GM18505 (cell line): ENCODE measurements at regions not wholly inside any gene's neighbourhood (a gene's known extent, or its start where the extent isn't known, plus 50 kb on each side); places are given as distances from the start of the nearest gene placed in this dataset.

Source experiments
- ATAC-seq: cut with Tn5 transposase; IDR thresholded peaks from one replicate; pipeline ENCODE4 v1.9.1; 2021; ENCODE audit not compliant: unreplicated experiment
- POLR2A ChIP-seq: IDR thresholded peaks from 4 replicates; pipeline ENCODE4 v1.6.1; 2011; ENCODE audit warnings: borderline replicate concordance; ENCODE audit not compliant: insufficient read depth, insufficient read length; ENCODE audit errors: extremely low read depth

GRCh38 chr18:56003009-56003719 is 415.2 kb upstream of the TCF4 start:
- ATAC-seq: no peak
- TF ChIP-seq POLR2A: no peak

- ATAC-seq: no peak
- TF ChIP-seq POLR2A: no peak
These were observed 413.6 kb upstream of the TCF4 start for GRCh38 chr18:56001576-56001975.

- ATAC-seq: no peak
- TF ChIP-seq POLR2A: no peak
These were observed 412.0 kb upstream of the TCF4 start for GRCh38 chr18:56000041-56000440.

- no peak for TF ChIP-seq POLR2A
- no peak for ATAC-seq
These were observed 411.6 kb upstream of the TCF4 start for GRCh38 chr18:55999641-56000040.

GRCh38 chr18:55998801-55999385 is 410.9 kb upstream of the TCF4 start:
- ATAC-seq: no peak
- TF ChIP-seq POLR2A: no peak

- ATAC-seq: no peak
- TF ChIP-seq POLR2A: no peak
These were observed 410.1 kb upstream of the TCF4 start for GRCh38 chr18:55998071-55998522.

GRCh38 chr18:55997151-55997561 is 409.2 kb upstream of the TCF4 start:
- no peak for TF ChIP-seq POLR2A
- peak; percentile 65 for ATAC-seq

- no peak for ATAC-seq
- no peak for TF ChIP-seq POLR2A
These were observed 408.7 kb upstream of the TCF4 start for GRCh38 chr18:55996717-55997116.

GRCh38 chr18:55990186-55990585 is 402.2 kb upstream of the TCF4 start:
- TF ChIP-seq POLR2A: no peak
- ATAC-seq: no peak

GRCh38 chr18:55988537-55988936 is 400.5 kb upstream of the TCF4 start:
- no peak for ATAC-seq
- TF ChIP-seq POLR2A: no peak

- no peak for ATAC-seq
- no peak for TF ChIP-seq POLR2A
These were observed 395.4 kb upstream of the TCF4 start for GRCh38 chr18:55983433-55983832.

- no peak for TF ChIP-seq POLR2A
- ATAC-seq: no peak
These were observed 395.0 kb upstream of the TCF4 start for GRCh38 chr18:55982992-55983391.

- TF ChIP-seq POLR2A: no peak
- no peak for ATAC-seq
These were observed 393.9 kb upstream of the TCF4 start for GRCh38 chr18:55981712-55982475.

GRCh38 chr18:55974521-55974920 is 386.5 kb upstream of the TCF4 start:
- no peak for ATAC-seq
- TF ChIP-seq POLR2A: no peak
